ENCODE measurements at regions not wholly inside any gene's neighbourhood (a gene's known extent, or its start where the extent isn't known, plus 50 kb on each side); places are given as distances from the start of the nearest gene placed in this dataset.

DNA sequence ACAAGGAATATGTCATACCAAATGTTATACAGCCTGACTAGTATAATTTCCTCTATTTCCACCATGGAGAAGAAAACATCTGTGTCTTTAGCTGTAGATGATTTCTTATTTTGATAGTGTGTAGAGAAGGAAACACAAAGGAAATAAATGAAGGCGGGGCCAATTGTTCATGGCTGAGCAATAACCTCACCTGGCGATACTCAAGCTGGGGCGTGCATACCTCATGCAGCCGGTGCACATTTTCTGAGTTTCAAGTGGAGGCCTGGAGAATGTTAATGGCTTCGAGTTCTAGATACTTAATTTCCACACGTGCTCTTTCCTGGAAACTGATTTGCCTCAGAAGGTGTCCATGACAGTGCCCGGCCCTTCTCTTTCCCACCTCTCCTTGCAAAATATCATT is 127.4 kb upstream of the TAF11L2 start:
- TF ChIP-seq, protein P1, sequence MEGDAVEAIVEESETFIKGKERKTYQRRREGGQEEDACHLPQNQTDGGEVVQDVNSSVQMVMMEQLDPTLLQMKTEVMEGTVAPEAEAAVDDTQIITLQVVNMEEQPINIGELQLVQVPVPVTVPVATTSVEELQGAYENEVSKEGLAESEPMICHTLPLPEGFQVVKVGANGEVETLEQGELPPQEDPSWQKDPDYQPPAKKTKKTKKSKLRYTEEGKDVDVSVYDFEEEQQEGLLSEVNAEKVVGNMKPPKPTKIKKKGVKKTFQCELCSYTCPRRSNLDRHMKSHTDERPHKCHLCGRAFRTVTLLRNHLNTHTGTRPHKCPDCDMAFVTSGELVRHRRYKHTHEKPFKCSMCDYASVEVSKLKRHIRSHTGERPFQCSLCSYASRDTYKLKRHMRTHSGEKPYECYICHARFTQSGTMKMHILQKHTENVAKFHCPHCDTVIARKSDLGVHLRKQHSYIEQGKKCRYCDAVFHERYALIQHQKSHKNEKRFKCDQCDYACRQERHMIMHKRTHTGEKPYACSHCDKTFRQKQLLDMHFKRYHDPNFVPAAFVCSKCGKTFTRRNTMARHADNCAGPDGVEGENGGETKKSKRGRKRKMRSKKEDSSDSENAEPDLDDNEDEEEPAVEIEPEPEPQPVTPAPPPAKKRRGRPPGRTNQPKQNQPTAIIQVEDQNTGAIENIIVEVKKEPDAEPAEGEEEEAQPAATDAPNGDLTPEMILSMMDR (IDR thresholded peaks at IDR 0.05; ENCODE audit: poor library complexity, severe bottlenecking) = no peak
- TF ChIP-seq MXI1 (conservative IDR thresholded peaks at IDR 0.05; ENCODE audit: poor library complexity, severe bottlenecking) (no peak), RAD21 (conservative IDR thresholded peaks at IDR 0.05) (no peak), EZH2 (IDR thresholded peaks at IDR 0.05; ENCODE audit: borderline replicate concordance, insufficient read depth, low read length, poor library complexity, severe bottlenecking) (no peak), EP300 (conservative IDR thresholded peaks at IDR 0.05; ENCODE audit: poor library complexity, severe bottlenecking) (no peak)

Data from neural cell (in vitro differentiated cells).